Astrocyte of the spinal cord (primary cell): ENCODE measurements at regions not wholly inside any gene's neighbourhood (a gene's known extent, or its start where the extent isn't known, plus 50 kb on each side); places are given as distances from the start of the nearest gene placed in this dataset.

Experiments used
- DNase-seq: peaks from one replicate; pipeline ENCODE4 v3.0.0; 2011; ENCODE audit warnings: low read depth, low spot score
- H3K4me3 ChIP-seq: 2 replicates; pipeline ENCODE4 v1.5.1; 2011; ENCODE audit warnings: low read depth, mild to moderate bottlenecking, low read length, moderate library complexity
- in situ Hi-C: cut with HindIII; loops from 2 replicates; pipeline ENCODE4 v1.10.0; 2017; ENCODE audit warnings: low sequenced_read_pairs
- TF ChIP-seq, protein P1 (sequence below): IDR thresholded peaks from 2 replicates; pipeline ENCODE4 v1.5.1; 2012; ENCODE audit warnings: low read depth, mild to moderate bottlenecking, low read length, inconsistent platforms

DNA sequence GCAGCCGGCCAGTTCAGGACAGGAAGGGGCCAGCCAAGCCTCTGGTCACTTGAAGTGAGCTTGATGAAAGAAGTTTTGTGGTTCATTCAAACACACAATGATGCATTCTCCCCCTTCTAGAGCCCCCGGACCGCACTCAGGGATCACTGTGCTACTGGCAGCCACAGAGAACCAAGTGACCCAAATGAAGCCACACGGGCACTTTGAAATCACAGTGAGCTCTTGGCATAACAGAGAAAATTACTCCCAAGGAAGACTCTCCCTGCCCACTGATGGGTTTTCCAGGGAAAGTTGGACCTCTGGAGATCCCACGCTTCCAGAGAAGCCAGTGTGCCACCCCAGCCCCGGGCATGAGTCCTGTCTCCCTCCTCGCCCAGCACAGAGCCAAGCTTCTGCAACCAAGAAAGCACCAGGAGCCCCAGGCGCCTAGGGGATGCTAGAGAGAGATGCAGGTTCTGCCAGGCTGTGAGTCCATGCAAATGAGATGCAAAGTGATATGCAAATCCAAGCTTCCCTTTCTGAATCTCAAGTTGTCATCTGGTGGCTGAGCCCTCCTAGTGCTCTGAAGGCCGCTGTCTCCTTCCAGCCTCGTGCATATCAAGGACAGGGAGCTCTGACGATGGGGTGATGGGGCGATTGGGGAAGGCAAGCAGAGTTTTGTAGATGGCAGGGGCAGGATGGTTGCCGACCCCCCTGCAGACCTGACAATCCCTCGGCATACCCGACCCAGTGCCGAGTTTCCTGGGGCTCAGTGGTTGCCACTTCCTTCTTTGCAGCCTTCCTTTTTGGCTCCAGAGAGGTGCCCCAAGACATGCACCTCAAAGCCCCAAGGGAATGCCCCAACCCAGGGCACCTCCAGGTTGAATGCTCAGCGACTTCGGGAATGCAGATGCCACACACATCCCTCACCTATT lies 59.7 kb upstream of the TNRC6C start:
- in situ Hi-C loops, result no loop called here
- TF ChIP-seq, protein P1, sequence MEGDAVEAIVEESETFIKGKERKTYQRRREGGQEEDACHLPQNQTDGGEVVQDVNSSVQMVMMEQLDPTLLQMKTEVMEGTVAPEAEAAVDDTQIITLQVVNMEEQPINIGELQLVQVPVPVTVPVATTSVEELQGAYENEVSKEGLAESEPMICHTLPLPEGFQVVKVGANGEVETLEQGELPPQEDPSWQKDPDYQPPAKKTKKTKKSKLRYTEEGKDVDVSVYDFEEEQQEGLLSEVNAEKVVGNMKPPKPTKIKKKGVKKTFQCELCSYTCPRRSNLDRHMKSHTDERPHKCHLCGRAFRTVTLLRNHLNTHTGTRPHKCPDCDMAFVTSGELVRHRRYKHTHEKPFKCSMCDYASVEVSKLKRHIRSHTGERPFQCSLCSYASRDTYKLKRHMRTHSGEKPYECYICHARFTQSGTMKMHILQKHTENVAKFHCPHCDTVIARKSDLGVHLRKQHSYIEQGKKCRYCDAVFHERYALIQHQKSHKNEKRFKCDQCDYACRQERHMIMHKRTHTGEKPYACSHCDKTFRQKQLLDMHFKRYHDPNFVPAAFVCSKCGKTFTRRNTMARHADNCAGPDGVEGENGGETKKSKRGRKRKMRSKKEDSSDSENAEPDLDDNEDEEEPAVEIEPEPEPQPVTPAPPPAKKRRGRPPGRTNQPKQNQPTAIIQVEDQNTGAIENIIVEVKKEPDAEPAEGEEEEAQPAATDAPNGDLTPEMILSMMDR, result no peak
- H3K4me3 ChIP-seq, result no peak overlapping the region
- DNase-seq, result no peak

DNA sequence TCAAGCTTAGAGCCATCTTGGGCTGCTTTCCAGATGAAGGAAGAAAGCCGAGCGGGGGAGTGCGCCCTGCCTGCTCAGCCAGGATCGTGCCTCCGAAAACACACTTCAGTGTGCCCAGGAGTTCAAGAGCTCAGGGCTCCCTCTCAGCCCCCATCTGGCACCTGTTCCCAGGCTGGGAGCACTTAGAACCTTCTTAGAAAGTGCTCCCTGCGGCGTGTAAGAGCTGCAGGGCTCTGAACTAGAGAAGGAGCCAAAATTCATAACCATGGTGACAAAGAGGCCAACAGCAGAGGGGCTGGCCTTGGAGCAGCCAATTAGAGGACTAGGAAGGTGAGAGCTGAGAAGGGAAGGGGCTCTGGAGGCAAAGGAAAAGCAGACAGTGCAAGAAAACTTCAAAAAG lies 59.0 kb upstream of the TNRC6C start:
- in situ Hi-C loops, result no loop called here

DNA sequence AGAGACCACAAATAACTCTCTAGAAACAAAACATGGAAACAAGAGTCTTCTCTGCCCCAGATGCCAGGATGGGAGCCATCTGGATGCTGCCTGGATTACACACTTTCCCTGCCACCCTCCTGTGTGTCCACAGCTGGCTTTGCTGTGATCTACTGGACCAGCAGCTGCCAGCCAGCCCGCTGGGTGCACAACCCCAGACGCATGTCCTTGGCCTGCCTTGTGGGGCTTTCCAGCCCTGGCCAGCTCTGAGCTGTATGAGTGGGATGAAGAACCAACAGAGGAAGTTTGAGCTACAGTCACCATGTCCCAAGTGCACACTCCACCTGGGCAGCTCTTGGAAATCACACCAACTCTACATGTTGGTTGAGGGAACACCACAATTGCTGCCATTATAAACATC lies 57.0 kb upstream of the TNRC6C start:
- TF ChIP-seq, protein P1, result no peak
- no peak overlapping the region for H3K4me3 ChIP-seq
- DNase-seq, result no peak
- in situ Hi-C loops, result no loop called here

More for the DNA sequence above, 59.0 kb upstream of the TNRC6C start:
- TF ChIP-seq, protein P1, result no peak
- no peak for DNase-seq
- H3K4me3 ChIP-seq, result no peak overlapping the region

DNA sequence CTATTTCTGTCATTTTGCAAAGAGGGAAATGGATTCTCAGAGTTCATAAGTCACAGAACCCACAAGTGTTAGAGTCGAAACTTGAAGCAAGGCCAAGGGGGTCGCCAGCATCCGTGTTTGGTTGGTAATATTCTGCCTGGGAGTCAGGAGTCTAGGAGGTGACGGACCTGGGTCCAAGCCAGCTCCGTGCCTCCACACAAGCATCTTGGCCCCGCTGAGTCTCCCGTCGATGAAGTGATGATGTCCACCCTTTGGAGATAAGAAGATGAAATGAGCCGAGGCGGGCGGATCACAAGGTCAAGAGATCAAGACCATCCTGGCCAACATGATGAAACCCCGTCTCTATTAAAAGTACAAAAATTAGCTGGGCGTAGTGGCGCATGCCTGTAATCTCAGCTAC lies 53.2 kb upstream of the TNRC6C start:
- in situ Hi-C loops, result no loop called here
- TF ChIP-seq, protein P1, result no peak
- no peak for DNase-seq
- no peak overlapping the region for H3K4me3 ChIP-seq

DNA sequence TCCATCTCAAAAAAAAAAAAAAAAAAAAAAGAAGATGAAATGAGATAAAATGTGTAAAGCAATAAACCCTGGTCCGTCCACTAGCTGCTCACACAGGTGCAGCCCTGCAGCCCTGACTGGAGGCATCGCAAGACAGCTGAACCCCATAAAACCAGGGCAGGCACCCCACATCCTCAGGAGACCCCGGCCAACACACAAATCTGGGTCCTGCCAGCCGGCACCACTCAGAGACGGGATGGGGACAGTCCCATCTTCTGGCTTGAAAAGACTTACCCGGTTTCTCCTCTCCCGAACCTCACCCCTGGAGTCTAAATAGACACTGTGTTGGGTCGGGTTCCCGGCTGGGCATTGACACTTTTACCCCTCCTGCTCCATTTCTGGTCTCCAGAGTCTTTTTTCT lies 52.7 kb upstream of the TNRC6C start:
- DNase-seq, result no peak
- in situ Hi-C loops, result no loop called here
- TF ChIP-seq, protein P1, result no peak
- no peak overlapping the region for H3K4me3 ChIP-seq

DNA sequence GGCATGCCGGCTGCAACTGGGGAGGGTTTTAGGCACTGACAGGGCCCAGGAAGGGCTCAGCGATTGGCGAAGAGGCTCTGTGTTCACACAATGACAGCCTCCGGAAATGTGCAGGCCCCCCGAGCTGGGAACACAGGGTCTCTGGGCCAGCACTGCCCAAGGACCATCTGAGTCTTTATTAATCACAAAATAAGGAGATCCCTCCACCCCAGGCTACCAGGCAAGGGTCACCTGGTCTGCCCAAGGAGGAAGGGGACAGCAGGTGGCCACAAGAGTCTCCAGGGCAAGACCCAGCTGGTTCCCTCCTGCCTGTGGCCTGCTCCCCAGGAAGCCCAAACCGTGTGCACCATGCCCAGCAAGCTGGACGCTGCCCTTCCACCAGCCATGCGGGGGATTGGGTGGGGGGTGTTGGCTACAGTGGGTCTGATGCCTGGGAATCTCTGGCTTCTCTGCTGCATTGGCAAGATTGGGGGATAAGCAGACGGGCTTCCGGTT lies 52.1 kb upstream of the TNRC6C start:
- in situ Hi-C loops, result no loop called here
- TF ChIP-seq, protein P1, result no peak
- no peak overlapping the region for H3K4me3 ChIP-seq
- DNase-seq, result no peak
